Caco-2 (cell line): ENCODE measurements at regions not wholly inside any gene's neighbourhood (a gene's known extent, or its start where the extent isn't known, plus 50 kb on each side); places are given as distances from the start of the nearest gene placed in this dataset.
"Not testable (repeated sequence)": the region's sequence is repeated elsewhere in the genome, so short reads cannot be mapped to it uniquely, and the experiment has no call there.

Experiments
- BruUV-seq: library from RNA; stranded (reverse); fragments of 400-500 nt; replicated peaks from 2 replicates; lab custom pipeline; 2021; lab: Mats Ljungman, UMichigan
- CTCF ChIA-PET: fragments of 300-600 bp; sonication (Branson Sonifier 250); formaldehyde crosslinking; loops from one replicate; lab custom pipeline; 2022; ENCODE audit warnings: antibody characterized with exemption; lab: Charles Lee
- POLR2A ChIA-PET: fragments of 300-600 bp; sonication (Branson Sonifier 250); formaldehyde crosslinking; loops from one replicate; lab custom pipeline; 2022; ENCODE audit warnings: antibody characterized with exemption; lab: Charles Lee
- DNase-seq, 2 experiments: peaks; one replicate each; pipeline versions ENCODE4 v3.0.0 to v3.0.0-alpha.2; 2020 to 2022
- H3K27me3 ChIP-seq: replicated peaks from 2 replicates; pipeline ENCODE4 v1.6.0; 2011; ENCODE audit warnings: low read length; ENCODE audit not compliant: control insufficient read depth, insufficient read depth
- H3K36me3 ChIP-seq: 2 replicates; pipeline ENCODE4 v1.5.1; 2011; ENCODE audit warnings: low read length; ENCODE audit not compliant: control insufficient read depth, insufficient read depth
- H3K4me1 ChIP-seq: fragments of 250-450 bp; sonication (Bioruptor Pico); 2 replicates; pipeline ENCODE4 v1.5.1; 2020; ENCODE audit warnings: mild to moderate bottlenecking
- H3K4me3 ChIP-seq: 2 replicates; pipeline ENCODE4 v1.5.1; 2011; ENCODE audit warnings: low read depth, mild to moderate bottlenecking, control low read depth, low read length
- H3K9me3 ChIP-seq: fragments of 250-450 bp; sonication (Bioruptor Pico); 2 replicates; pipeline ENCODE4 v1.5.1; 2020; ENCODE audit warnings: mild to moderate bottlenecking, moderate library complexity
- H3K27ac Mint-ChIP-seq: one replicate; pipeline ENCODE4 v1.8.0; 2022; ENCODE audit warnings: mixed read lengths; ENCODE audit not compliant: unreplicated experiment
- H3K27me3 Mint-ChIP-seq: one replicate; pipeline ENCODE4 v1.8.0; 2022; ENCODE audit warnings: mixed read lengths; ENCODE audit not compliant: insufficient read depth, unreplicated experiment
- H3K36me3 Mint-ChIP-seq: one replicate; pipeline ENCODE4 v1.8.0; 2022; ENCODE audit warnings: mild to moderate bottlenecking, mixed read lengths; ENCODE audit not compliant: insufficient read depth, unreplicated experiment
- H3K4me1 Mint-ChIP-seq: one replicate; pipeline ENCODE4 v1.8.0; 2022; ENCODE audit warnings: low read depth, mixed read lengths; ENCODE audit not compliant: unreplicated experiment
- H3K4me3 Mint-ChIP-seq: one replicate; pipeline ENCODE4 v1.8.0; 2022; ENCODE audit warnings: mild to moderate bottlenecking, moderate library complexity, mixed read lengths; ENCODE audit not compliant: unreplicated experiment
- H3K9me3 Mint-ChIP-seq: one replicate; pipeline ENCODE4 v1.8.0; 2022; ENCODE audit warnings: mixed read lengths; ENCODE audit not compliant: unreplicated experiment
- intact Hi-C: fragments of 100-400 bp; cut with micrococcal nuclease; formaldehyde crosslinking; loops from one replicate; pipeline ENCODE4 v1.10.0; 2022; ENCODE audit not compliant: unreplicated experiment

GRCh38 chr1:148679050-148679786, 69.4 kb upstream of the NUDT4B start:
- peak overlapping the region; percentile 28 for H3K4me3 ChIP-seq
- H3K9me3 Mint-ChIP-seq, CTCF ChIA-PET, H3K27ac Mint-ChIP-seq, H3K27me3 ChIP-seq, H3K36me3 Mint-ChIP-seq, BruUV-seq, H3K4me1 ChIP-seq, H3K4me1 Mint-ChIP-seq, H3K9me3 ChIP-seq, POLR2A ChIA-PET, H3K36me3 ChIP-seq, H3K27me3 Mint-ChIP-seq, intact Hi-C loops: not testable (repeated sequence)
- peak; percentile 22 to 24 for DNase-seq
- H3K4me3 Mint-ChIP-seq, result peak overlapping the region; percentile 29

GRCh38 chr1:148679787-148680326, 68.7 kb upstream of the NUDT4B start:
- H3K36me3 Mint-ChIP-seq, H3K4me1 Mint-ChIP-seq, H3K4me1 ChIP-seq, H3K9me3 Mint-ChIP-seq, H3K9me3 ChIP-seq, H3K27me3 Mint-ChIP-seq, H3K36me3 ChIP-seq, DNase-seq, H3K27me3 ChIP-seq, H3K4me3 ChIP-seq, CTCF ChIA-PET, H3K27ac Mint-ChIP-seq, intact Hi-C loops, POLR2A ChIA-PET: not testable (repeated sequence)
- H3K4me3 Mint-ChIP-seq, result peak overlapping the region; percentile 29
- BruUV-seq, result TSS peak; percentile 41

GRCh38 chr1:148686735-148687134, 61.8 kb upstream of the NUDT4B start:
- H3K36me3 Mint-ChIP-seq, H3K4me3 ChIP-seq, H3K27ac Mint-ChIP-seq, H3K36me3 ChIP-seq, CTCF ChIA-PET, H3K27me3 ChIP-seq, H3K4me3 Mint-ChIP-seq, H3K9me3 Mint-ChIP-seq, H3K27me3 Mint-ChIP-seq, DNase-seq, BruUV-seq, H3K4me1 ChIP-seq, H3K9me3 ChIP-seq, H3K4me1 Mint-ChIP-seq, intact Hi-C loops, POLR2A ChIA-PET: not testable (repeated sequence)

- H3K36me3 ChIP-seq, BruUV-seq, H3K4me3 Mint-ChIP-seq, H3K27me3 ChIP-seq, H3K36me3 Mint-ChIP-seq, H3K9me3 Mint-ChIP-seq, CTCF ChIA-PET, H3K4me1 Mint-ChIP-seq, H3K27me3 Mint-ChIP-seq, H3K4me3 ChIP-seq, H3K27ac Mint-ChIP-seq, POLR2A ChIA-PET, intact Hi-C loops, H3K4me1 ChIP-seq, DNase-seq, H3K9me3 ChIP-seq: not testable (repeated sequence)
Observed at GRCh38 chr1:148687376-148687775, 61.2 kb upstream of the NUDT4B start.
